ENCODE measurements at regions not wholly inside any gene's neighbourhood (a gene's known extent, or its start where the extent isn't known, plus 50 kb on each side); places are given as distances from the start of the nearest gene placed in this dataset.

- Histone ChIP-seq H3K27ac (ENCODE audit: low read depth in 1 of 2, low read length in 2 of 2) (no peak overlapping the region), H3K4me3 (ENCODE audit: low read depth in 1 of 3, low read length in 3 of 3) (no peak overlapping the region), H3K9me3 (ENCODE audit: control insufficient read depth in 4 of 4, low read length in 3 of 4) (no peaks in the 10 kb centered on the region), H3K27me3 (ENCODE audit: control insufficient read depth in 4 of 4, insufficient read depth in 4 of 4, low read length in 3 of 4) (no peaks in the 10 kb centered on the region), H3K4me1 (ENCODE audit: control insufficient read depth in 4 of 4, insufficient read depth in 4 of 4, low read length in 3 of 4) (no peaks in the 10 kb centered on the region), H3K36me3 (ENCODE audit: control insufficient read depth in 4 of 4, insufficient read depth in 3 of 4, low read depth in 1 of 4, low read length in 3 of 4) (no peaks in the 10 kb centered on the region), H3K9ac (ENCODE audit: low read depth in 1 of 2, low read length in 2 of 2) (no peak overlapping the region)
- WGBS, result 74% methylated on average over 4 of the region's 4 CpGs
- no peak for DNase-seq (ENCODE audit: low spot score)
- TF ChIP-seq, protein P1, sequence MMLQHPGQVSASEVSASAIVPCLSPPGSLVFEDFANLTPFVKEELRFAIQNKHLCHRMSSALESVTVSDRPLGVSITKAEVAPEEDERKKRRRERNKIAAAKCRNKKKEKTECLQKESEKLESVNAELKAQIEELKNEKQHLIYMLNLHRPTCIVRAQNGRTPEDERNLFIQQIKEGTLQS (IDR thresholded peaks at IDR 0.05), result no peak
Measured at GRCh38 chr2:34825686-34826085, 1226.6 kb upstream of the FAM98A start.

- no peak overlapping the region for H3K9ac ChIP-seq (ENCODE audit: low read depth in 1 of 2, low read length in 2 of 2)
- TF ChIP-seq CTCF (IDR thresholded peaks at IDR 0.05; ENCODE audit: low read depth, low read length, missing input control) (no peak), FOXA1 (IDR thresholded peaks at IDR 0.05) (no peak), HNF4A (conservative IDR thresholded peaks at IDR 0.05) (no peak)
- TF ChIP-seq, protein P2, sequence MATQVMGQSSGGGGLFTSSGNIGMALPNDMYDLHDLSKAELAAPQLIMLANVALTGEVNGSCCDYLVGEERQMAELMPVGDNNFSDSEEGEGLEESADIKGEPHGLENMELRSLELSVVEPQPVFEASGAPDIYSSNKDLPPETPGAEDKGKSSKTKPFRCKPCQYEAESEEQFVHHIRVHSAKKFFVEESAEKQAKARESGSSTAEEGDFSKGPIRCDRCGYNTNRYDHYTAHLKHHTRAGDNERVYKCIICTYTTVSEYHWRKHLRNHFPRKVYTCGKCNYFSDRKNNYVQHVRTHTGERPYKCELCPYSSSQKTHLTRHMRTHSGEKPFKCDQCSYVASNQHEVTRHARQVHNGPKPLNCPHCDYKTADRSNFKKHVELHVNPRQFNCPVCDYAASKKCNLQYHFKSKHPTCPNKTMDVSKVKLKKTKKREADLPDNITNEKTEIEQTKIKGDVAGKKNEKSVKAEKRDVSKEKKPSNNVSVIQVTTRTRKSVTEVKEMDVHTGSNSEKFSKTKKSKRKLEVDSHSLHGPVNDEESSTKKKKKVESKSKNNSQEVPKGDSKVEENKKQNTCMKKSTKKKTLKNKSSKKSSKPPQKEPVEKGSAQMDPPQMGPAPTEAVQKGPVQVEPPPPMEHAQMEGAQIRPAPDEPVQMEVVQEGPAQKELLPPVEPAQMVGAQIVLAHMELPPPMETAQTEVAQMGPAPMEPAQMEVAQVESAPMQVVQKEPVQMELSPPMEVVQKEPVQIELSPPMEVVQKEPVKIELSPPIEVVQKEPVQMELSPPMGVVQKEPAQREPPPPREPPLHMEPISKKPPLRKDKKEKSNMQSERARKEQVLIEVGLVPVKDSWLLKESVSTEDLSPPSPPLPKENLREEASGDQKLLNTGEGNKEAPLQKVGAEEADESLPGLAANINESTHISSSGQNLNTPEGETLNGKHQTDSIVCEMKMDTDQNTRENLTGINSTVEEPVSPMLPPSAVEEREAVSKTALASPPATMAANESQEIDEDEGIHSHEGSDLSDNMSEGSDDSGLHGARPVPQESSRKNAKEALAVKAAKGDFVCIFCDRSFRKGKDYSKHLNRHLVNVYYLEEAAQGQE (IDR thresholded peaks at IDR 0.05), result no peak
- TF ChIP-seq, protein P3, sequence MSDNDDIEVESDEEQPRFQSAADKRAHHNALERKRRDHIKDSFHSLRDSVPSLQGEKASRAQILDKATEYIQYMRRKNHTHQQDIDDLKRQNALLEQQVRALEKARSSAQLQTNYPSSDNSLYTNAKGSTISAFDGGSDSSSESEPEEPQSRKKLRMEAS (IDR thresholded peaks at IDR 0.05), result no peak
- no peaks in the 10 kb centered on the region for H3K36me3 ChIP-seq (ENCODE audit: control insufficient read depth in 4 of 4, insufficient read depth in 3 of 4, low read depth in 1 of 4, low read length in 3 of 4)
- H3K4me1 ChIP-seq (ENCODE audit: control insufficient read depth in 4 of 4, insufficient read depth in 4 of 4, low read length in 3 of 4), result no peaks in the 10 kb centered on the region
- WGBS, result 63% methylated on average over 3 of the region's 3 CpGs
- no peak overlapping the region for H3K27ac ChIP-seq (ENCODE audit: low read depth in 1 of 2, low read length in 2 of 2)
- DNase-seq (ENCODE audit: low spot score), result no peak
- H3K27me3 ChIP-seq (ENCODE audit: control insufficient read depth in 4 of 4, insufficient read depth in 4 of 4, low read length in 3 of 4), result no peaks in the 10 kb centered on the region
- no peaks in the 10 kb centered on the region for H3K9me3 ChIP-seq (ENCODE audit: control insufficient read depth in 4 of 4, low read length in 3 of 4)
- H3K4me3 ChIP-seq (ENCODE audit: low read depth in 1 of 3, low read length in 3 of 3), result no peak overlapping the region
Measured at GRCh38 chr2:34822616-34823015, 1223.5 kb upstream of the FAM98A start.

DNA sequence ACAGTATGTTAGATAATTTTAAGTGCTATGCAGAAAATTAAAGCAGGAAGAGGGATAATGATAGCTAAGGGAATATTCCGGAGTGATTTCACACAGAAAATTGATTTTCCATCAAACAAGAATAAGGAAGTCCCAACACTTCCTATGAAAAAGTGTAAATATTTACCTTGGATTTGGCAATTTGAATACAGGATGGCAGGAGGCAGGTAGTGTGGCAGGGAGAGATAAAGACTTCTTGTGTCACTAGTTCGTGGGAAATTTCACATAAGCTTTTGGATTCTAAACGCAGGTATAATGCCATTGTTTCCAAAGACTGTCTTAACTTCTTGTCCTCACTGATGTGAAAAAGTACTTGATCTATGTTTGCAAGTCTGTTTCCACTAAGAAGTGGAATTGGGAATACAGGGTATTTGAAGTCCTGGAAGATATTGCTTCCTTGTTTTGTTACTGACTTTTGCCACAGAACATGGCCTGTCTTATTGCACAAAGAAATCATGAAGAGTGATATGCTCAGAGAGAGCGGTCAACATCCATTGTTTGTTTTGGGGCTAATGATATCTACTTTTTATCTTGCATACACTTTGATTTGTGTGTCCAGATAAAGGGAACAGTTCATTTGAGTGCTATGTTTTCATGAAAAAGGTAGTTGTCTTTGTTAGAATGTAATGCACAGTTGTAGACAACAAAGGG is 1216.1 kb upstream of the FAM98A start:
- Histone ChIP-seq H3K9me3 (ENCODE audit: control insufficient read depth in 4 of 4, low read length in 3 of 4) (no peaks in the 10 kb centered on the region), H3K27me3 (ENCODE audit: control insufficient read depth in 4 of 4, insufficient read depth in 4 of 4, low read length in 3 of 4) (no peaks in the 10 kb centered on the region), H3K27ac (ENCODE audit: low read depth in 1 of 2, low read length in 2 of 2) (no peak overlapping the region), H3K9ac (ENCODE audit: low read depth in 1 of 2, low read length in 2 of 2) (no peak overlapping the region), H3K4me3 (ENCODE audit: low read depth in 1 of 3, low read length in 3 of 3) (no peak overlapping the region), H3K4me1 (ENCODE audit: control insufficient read depth in 4 of 4, insufficient read depth in 4 of 4, low read length in 3 of 4) (peaks cover 0 to 6% (median 5%) of the 10 kb centered on the region in 4 donors), H3K36me3 (ENCODE audit: control insufficient read depth in 4 of 4, insufficient read depth in 3 of 4, low read depth in 1 of 4, low read length in 3 of 4) (no peaks in the 10 kb centered on the region)
- 27% methylated on average over 4 of the region's 4 CpGs for WGBS
- no peak for DNase-seq (ENCODE audit: low spot score)
- TF ChIP-seq RXRA (IDR thresholded peaks at IDR 0.05) (no peak), EGR1 (IDR thresholded peaks at IDR 0.05; ENCODE audit: low read depth in 2 of 2) (no peak), FOXA2 (IDR thresholded peaks at IDR 0.05) (no peak), CTCF (IDR thresholded peaks at IDR 0.05; ENCODE audit: low read depth, low read length, missing input control) (no peak), JUND (IDR thresholded peaks at IDR 0.05) (no peak), YY1 (IDR thresholded peaks at IDR 0.05) (no peak), HNF4A (conservative IDR thresholded peaks at IDR 0.05) (no peak), GABPA (IDR thresholded peaks at IDR 0.05 in 1 of 2, conservative IDR thresholded peaks at IDR 0.05 in 1 of 2) (no peak)
- TF ChIP-seq, protein P3 (IDR thresholded peaks at IDR 0.05), result no peak
- TF ChIP-seq, protein P2 (IDR thresholded peaks at IDR 0.05), result no peak
- TF ChIP-seq, protein P1 (IDR thresholded peaks at IDR 0.05), result no peak
